CD4-positive, alpha-beta T cell (primary cell): ENCODE measurements at regions not wholly inside any gene's neighbourhood (a gene's known extent, or its start where the extent isn't known, plus 50 kb on each side); places are given as distances from the start of the nearest gene placed in this dataset.

Experiments used
- ATAC-seq: fragments of 200-7000 bp; cut with Tn5 transposase; one replicate; pipeline ENCODE4 v1.10.0; 2022; ENCODE audit warnings: mild to moderate bottlenecking; ENCODE audit not compliant: poor library complexity
- CTCF ChIA-PET: fragments of 350-600 bp; sonication (Branson Sonifier 250); formaldehyde crosslinking; loops from one replicate; lab custom pipeline; 2021; ENCODE audit warnings: antibody characterized with exemption, inconsistent platforms; lab: Charles Lee
- POLR2A ChIA-PET: fragments of 350-600 bp; sonication (Branson Sonifier 250); formaldehyde crosslinking; loops from one replicate; lab custom pipeline; 2021; ENCODE audit warnings: antibody characterized with exemption, inconsistent platforms; lab: Charles Lee
- DNase-seq, 14 experiments: peaks; one replicate each; pipeline ENCODE4 v3.0.0-alpha.2; 2013 to 2020; ENCODE audit warnings: mixed read lengths in 2 of 14
- H3K27ac ChIP-seq, 2 donors: one replicate each; pipeline versions ENCODE4 v1.5.1 to v1.7.0; 2013; ENCODE audit warnings: low read length in 2 of 2, low read depth in 1 of 2, mild to moderate bottlenecking in 1 of 2
- H3K27me3 ChIP-seq, 2 experiments: 1 replicate in 1 of 2; 2 replicates in 1 of 2; pipeline versions ENCODE4 v1.6.1 to v1.7.0; 2013; ENCODE audit warnings: low read length in 2 of 2, control low read depth in 1 of 2, mild to moderate bottlenecking in 1 of 2, moderate library complexity in 1 of 2; ENCODE audit not compliant: insufficient read depth in 2 of 2, control insufficient read depth in 1 of 2
- H3K36me3 ChIP-seq: one replicate; pipeline ENCODE4 v1.6.1; 2013; ENCODE audit warnings: low read length, control low read depth; ENCODE audit not compliant: insufficient read depth
- H3K4me1 ChIP-seq: one replicate; pipeline ENCODE4 v1.6.1; 2013; ENCODE audit warnings: low read length, control low read depth; ENCODE audit not compliant: insufficient read depth
- H3K4me3 ChIP-seq: one replicate; pipeline ENCODE4 v1.5.1; 2013; ENCODE audit warnings: mild to moderate bottlenecking, low read length, moderate library complexity
- H3K9me3 ChIP-seq, 2 experiments: 1 replicate in 1 of 2; 2 replicates in 1 of 2; pipeline versions ENCODE4 v1.6.1 to v1.7.0; 2013; ENCODE audit warnings: low read length in 2 of 2, mild to moderate bottlenecking in 2 of 2, control low read depth in 1 of 2, moderate library complexity in 1 of 2; ENCODE audit not compliant: control insufficient read depth in 1 of 2, insufficient read depth in 1 of 2
- H3K27ac Mint-ChIP-seq: one replicate; pipeline ENCODE4 v1.8.0; 2020; ENCODE audit warnings: mixed read lengths
- H3K27me3 Mint-ChIP-seq: one replicate; pipeline ENCODE4 v1.8.0; 2021; ENCODE audit warnings: mixed read lengths
- H3K36me3 Mint-ChIP-seq: one replicate; pipeline ENCODE4 v1.8.0; 2021; ENCODE audit warnings: low read depth, mixed read lengths
- H3K4me1 Mint-ChIP-seq: one replicate; pipeline ENCODE4 v1.8.0; 2021; ENCODE audit warnings: low read depth, mixed read lengths
- H3K4me3 Mint-ChIP-seq: one replicate; pipeline ENCODE4 v1.8.0; 2020; ENCODE audit warnings: mild to moderate bottlenecking, mixed read lengths
- H3K9me3 Mint-ChIP-seq: one replicate; pipeline ENCODE4 v1.8.0; 2020; ENCODE audit warnings: mixed read lengths
- intact Hi-C, 2 experiments: fragments of 100-400 bp; cut with DNase I in 1 of 2; cut with micrococcal nuclease in 1 of 2; formaldehyde crosslinking; loops; one replicate each; pipeline versions ENCODE4 v1.15.1 to v1.9.0; 2023 to 2025; cut with DNase I, micrococcal nuclease
- TF ChIP-seq, protein P1 (sequence below): fragments of 200-600 bp; IDR thresholded peaks from one replicate; pipeline ENCODE4 v1.8.0; 2022; ENCODE audit warnings: antibody characterized with exemption, mild to moderate bottlenecking

DNA sequence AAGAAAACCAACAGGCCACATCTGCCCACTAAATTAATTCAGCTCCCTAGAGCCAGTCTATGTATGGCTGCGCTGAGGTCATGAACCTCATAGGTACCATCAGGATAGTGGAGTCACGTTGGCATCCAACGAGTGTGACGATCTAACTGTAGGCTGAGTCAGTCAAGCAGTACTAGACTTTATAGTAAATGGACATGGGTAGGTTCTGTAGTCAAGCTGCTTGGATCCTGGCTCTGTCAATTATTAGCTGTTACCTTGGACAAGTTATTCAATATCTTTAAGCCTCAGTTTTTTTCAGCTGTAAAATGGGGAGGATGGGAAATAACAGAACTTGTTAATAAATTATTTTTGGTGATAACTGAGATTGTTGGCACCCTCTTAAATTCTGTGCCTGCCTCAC lies 432.4 kb upstream of the RASGEF1B start:
- no peak overlapping the region for H3K27ac ChIP-seq
- Mint-ChIP-seq H3K9me3 (no peaks in the 10 kb centered on the region), H3K4me3 (no peak overlapping the region), H3K4me1 (peaks cover 4% of the 10 kb centered on the region), H3K27me3 (no peaks in the 10 kb centered on the region), H3K27ac (no peak overlapping the region), H3K36me3 (no peaks in the 10 kb centered on the region)
- ChIA-PET POLR2A (no interaction called here), CTCF (interaction anchor here (1.6 kb wide), 1 partner anchor 9 kb away, joined by 5 read pairs; no protein-coding TSS in a partner anchor)
- TF ChIP-seq, protein P1, sequence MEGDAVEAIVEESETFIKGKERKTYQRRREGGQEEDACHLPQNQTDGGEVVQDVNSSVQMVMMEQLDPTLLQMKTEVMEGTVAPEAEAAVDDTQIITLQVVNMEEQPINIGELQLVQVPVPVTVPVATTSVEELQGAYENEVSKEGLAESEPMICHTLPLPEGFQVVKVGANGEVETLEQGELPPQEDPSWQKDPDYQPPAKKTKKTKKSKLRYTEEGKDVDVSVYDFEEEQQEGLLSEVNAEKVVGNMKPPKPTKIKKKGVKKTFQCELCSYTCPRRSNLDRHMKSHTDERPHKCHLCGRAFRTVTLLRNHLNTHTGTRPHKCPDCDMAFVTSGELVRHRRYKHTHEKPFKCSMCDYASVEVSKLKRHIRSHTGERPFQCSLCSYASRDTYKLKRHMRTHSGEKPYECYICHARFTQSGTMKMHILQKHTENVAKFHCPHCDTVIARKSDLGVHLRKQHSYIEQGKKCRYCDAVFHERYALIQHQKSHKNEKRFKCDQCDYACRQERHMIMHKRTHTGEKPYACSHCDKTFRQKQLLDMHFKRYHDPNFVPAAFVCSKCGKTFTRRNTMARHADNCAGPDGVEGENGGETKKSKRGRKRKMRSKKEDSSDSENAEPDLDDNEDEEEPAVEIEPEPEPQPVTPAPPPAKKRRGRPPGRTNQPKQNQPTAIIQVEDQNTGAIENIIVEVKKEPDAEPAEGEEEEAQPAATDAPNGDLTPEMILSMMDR = no peak
- H3K9me3 ChIP-seq = no peaks in the 10 kb centered on the region
- H3K27me3 ChIP-seq = peaks cover 0 to 3% of the 10 kb centered on the region in 2 experiments
- no peak for ATAC-seq
- H3K4me1 ChIP-seq = no peaks in the 10 kb centered on the region
- H3K36me3 ChIP-seq = no peaks in the 10 kb centered on the region
- H3K4me3 ChIP-seq = no peak overlapping the region
- DNase-seq = no peak
- intact Hi-C loops = no loop called here

DNA sequence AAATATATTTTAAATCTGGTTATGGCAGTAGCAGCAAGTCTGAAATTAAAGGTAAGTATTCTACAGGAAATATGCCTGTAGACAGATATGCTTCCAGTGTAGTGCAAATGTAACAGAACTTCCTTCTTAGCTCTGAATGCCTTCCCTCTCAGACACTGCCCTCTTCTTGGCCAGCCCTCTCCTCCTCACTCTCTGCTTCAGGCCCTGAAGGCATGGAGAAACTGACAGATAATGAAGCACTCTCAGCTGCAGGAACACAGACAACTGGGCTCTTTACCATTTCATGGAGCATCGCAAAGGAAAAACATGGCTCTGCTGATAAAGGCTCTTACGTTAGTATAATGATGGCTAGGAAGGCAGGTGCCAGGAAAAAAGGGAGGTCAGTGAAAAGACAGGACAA lies 431.5 kb upstream of the RASGEF1B start:
- Mint-ChIP-seq H3K27me3 (no peaks in the 10 kb centered on the region), H3K4me3 (no peak overlapping the region), H3K9me3 (no peaks in the 10 kb centered on the region), H3K4me1 (peaks cover 13% of the 10 kb centered on the region), H3K36me3 (no peaks in the 10 kb centered on the region), H3K27ac (no peak overlapping the region)
- Histone ChIP-seq H3K27me3 (peaks cover 0 to 3% of the 10 kb centered on the region in 2 experiments), H3K36me3 (no peaks in the 10 kb centered on the region), H3K4me3 (no peak overlapping the region), H3K27ac (no peak overlapping the region), H3K9me3 (no peaks in the 10 kb centered on the region), H3K4me1 (no peaks in the 10 kb centered on the region)
- ChIA-PET CTCF (no interaction called here), POLR2A (no interaction called here)
- no peak for DNase-seq
- intact Hi-C loops = no loop called here
- TF ChIP-seq, protein P1 = no peak
- ATAC-seq = no peak

DNA sequence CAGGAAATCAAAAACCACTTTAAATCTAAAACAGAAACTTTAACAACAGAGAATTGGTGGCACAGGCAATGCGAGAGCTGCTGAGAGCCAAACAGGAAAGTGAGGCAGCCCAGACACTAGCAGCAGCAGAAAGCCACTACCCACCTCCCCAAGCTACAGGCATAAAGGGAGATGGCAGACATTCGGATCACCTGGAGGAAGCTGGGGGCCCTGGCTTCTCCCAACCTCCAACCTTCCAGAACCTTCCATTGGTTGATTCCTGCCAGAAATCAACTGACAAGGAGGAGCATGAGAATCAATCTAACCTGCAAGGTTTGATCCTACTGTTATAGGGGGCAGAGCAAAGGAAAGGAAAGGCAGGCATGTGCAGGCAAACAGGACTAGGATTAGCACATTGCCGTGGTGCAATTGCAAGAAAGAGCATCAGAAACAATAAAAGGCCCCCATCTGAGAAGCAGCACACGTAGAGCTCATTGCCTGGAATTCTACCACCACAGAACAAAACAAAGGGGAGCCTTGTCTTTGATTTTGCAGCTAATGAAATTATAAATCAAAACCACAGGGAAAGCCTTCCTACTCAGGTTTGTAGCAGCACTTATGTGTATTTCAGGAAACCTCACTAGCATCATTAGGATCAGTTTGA lies 427.3 kb upstream of the RASGEF1B start:
- Histone ChIP-seq H3K36me3 (no peaks in the 10 kb centered on the region), H3K27ac (no peak overlapping the region), H3K9me3 (no peaks in the 10 kb centered on the region), H3K4me3 (no peak overlapping the region), H3K27me3 (peaks cover 0 to 3% of the 10 kb centered on the region in 2 experiments), H3K4me1 (no peaks in the 10 kb centered on the region)
- ATAC-seq = no peak
- no peak overlapping the region for H3K27ac Mint-ChIP-seq
- intact Hi-C loops = no loop called here
- H3K4me3 Mint-ChIP-seq = peak overlapping the region; percentile 15
- DNase-seq = peak in 1 of 14 experiments; percentile 2
- H3K27me3 Mint-ChIP-seq = no peaks in the 10 kb centered on the region
- TF ChIP-seq, protein P1 = no peak
- CTCF ChIA-PET = interaction anchor here (1.4 kb wide), 1 partner anchor 14 kb away, joined by 3 read pairs; no protein-coding TSS in a partner anchor
- POLR2A ChIA-PET = no interaction called here
- H3K36me3 Mint-ChIP-seq = no peaks in the 10 kb centered on the region
- no peaks in the 10 kb centered on the region for H3K9me3 Mint-ChIP-seq
- H3K4me1 Mint-ChIP-seq = peaks cover 17% of the 10 kb centered on the region
